ENCODE measurements at regions not wholly inside any gene's neighbourhood (a gene's known extent, or its start where the extent isn't known, plus 50 kb on each side); places are given as distances from the start of the nearest gene placed in this dataset.

DNA sequence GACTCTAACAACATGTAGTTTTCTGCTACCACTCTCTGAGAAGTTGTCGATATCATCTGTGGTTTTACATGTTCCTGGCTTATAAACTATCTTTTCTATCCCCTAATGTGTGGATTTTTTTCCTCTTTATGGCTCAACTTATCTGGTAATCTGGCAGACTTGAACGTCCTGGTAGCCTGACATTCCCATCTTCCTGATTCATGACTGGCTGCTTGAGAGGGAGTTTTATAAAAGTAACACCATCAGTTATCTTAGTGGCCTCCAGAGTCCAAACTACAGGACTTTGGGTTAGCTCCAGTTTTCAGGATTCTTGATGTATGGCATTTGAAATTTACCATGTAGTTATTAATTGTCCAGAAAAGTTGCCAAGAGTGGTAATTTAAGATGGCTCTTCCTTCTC is 174.0 kb upstream of the GULP1 start:
- TF ChIP-seq EP300 (IDR thresholded peaks at IDR 0.05; ENCODE audit: low read depth) (no peak), POLR2AphosphoS5 (IDR thresholded peaks at IDR 0.05) (no peak), POLR2A (IDR thresholded peaks at IDR 0.05) (no peak)
- TF ChIP-seq, protein P1, sequence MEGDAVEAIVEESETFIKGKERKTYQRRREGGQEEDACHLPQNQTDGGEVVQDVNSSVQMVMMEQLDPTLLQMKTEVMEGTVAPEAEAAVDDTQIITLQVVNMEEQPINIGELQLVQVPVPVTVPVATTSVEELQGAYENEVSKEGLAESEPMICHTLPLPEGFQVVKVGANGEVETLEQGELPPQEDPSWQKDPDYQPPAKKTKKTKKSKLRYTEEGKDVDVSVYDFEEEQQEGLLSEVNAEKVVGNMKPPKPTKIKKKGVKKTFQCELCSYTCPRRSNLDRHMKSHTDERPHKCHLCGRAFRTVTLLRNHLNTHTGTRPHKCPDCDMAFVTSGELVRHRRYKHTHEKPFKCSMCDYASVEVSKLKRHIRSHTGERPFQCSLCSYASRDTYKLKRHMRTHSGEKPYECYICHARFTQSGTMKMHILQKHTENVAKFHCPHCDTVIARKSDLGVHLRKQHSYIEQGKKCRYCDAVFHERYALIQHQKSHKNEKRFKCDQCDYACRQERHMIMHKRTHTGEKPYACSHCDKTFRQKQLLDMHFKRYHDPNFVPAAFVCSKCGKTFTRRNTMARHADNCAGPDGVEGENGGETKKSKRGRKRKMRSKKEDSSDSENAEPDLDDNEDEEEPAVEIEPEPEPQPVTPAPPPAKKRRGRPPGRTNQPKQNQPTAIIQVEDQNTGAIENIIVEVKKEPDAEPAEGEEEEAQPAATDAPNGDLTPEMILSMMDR (IDR thresholded peaks at IDR 0.05) = no peak
- intact Hi-C loops (cut with DNase I; ENCODE audit: low total_unique reads) = no loop called here
- WGBS, 2 donors (ENCODE audit: low coverage in 1 of 2) = 38 to 46% methylated on average over 2 of the region's 2 CpGs
- Histone ChIP-seq H3K27ac (no peak overlapping the region), H3K36me3 (no peaks in the 10 kb centered on the region), H3K9me3 (no peaks in the 10 kb centered on the region), H3K4me1 (no peaks in the 10 kb centered on the region), H3K27me3 (no peaks in the 10 kb centered on the region), H3K4me3 (no peak overlapping the region)
- in situ Hi-C loops (cut with MboI; ENCODE audit: low pct_ligation_motif_present in 1 of 4, low pct_unique_long_range_greater_than_20kb in 1 of 4, low sequenced_read_pairs in 3 of 4) = no loop called here
- DNase-seq = no peak

DNA sequence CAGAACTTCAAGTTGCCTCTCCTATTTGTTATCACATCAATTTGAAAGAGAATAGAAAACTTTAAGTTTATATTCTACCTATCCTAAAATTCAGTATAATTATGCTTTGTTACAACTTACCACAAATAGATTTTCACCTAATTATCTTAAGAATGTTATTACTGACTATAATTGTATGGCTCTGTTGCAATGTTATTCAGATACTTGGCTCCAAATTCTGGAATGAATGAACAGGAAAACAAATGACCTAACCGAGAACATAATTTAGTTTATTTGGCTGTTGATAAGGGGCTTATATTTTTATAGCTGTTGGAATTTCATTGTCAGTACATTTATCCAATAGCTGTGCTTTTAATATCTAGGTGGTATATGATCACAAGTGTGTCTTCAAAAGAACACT is 173.2 kb upstream of the GULP1 start:
- no peak for DNase-seq
- Histone ChIP-seq H3K4me1 (no peaks in the 10 kb centered on the region), H3K9me3 (no peaks in the 10 kb centered on the region), H3K27ac (no peak overlapping the region), H3K4me3 (no peak overlapping the region), H3K36me3 (no peaks in the 10 kb centered on the region), H3K27me3 (no peaks in the 10 kb centered on the region)
- WGBS, 2 donors (ENCODE audit: low coverage in 1 of 2) = 18 to 27% methylated on average over 1 of the region's 1 CpG
- intact Hi-C loops (cut with DNase I; ENCODE audit: low total_unique reads) = no loop called here
- no peak for TF ChIP-seq EP300 (IDR thresholded peaks at IDR 0.05; ENCODE audit: low read depth)
- in situ Hi-C loops (cut with MboI; ENCODE audit: low pct_ligation_motif_present in 1 of 4, low pct_unique_long_range_greater_than_20kb in 1 of 4, low sequenced_read_pairs in 3 of 4) = no loop called here

DNA sequence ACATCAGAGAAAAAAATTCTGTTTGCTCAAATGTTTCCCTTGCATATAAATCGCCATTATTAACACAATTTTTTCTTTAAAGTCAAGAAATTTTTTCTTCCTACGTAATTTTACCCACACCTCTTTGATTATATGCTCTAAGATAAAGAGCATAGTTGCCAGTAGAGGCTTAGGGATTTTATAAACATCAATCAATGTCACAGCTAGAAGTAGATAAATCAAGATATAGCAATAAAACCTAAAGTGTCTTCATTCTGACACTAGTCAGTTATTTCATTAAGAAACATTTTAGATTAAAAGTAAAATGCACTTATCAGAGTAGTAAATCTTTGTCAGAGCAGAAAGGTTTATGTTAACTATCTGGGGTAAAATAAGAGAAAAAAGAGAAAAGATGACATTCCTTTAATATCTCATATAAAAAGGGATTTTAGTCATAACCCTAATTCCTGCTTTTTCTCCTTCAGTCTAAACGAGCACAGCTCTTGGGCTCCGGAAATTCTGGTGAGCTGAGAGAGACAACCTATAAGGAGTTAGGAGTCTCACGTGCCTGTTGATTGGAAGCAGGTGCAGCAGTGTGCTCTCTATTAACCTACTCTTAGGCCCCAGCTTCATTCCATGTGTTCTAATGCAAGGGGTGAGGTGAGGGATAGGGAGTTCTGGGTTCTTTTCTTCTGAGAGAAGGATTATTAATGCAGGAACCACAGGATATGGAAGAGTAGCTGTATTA is 172.4 kb upstream of the GULP1 start:
- H3K4me1 ChIP-seq = no peaks in the 10 kb centered on the region
- H3K27me3 ChIP-seq = no peaks in the 10 kb centered on the region
- in situ Hi-C loops (cut with MboI; ENCODE audit: low pct_ligation_motif_present in 1 of 4, low pct_unique_long_range_greater_than_20kb in 1 of 4, low sequenced_read_pairs in 3 of 4) = no loop called here
- WGBS, 2 donors (ENCODE audit: low coverage in 1 of 2) = 73 to 79% methylated on average over 5 of the region's 5 CpGs
- DNase-seq = no peak
- no peaks in the 10 kb centered on the region for H3K36me3 ChIP-seq
- no peak overlapping the region for H3K4me3 ChIP-seq
- no peak overlapping the region for H3K27ac ChIP-seq
- intact Hi-C loops (cut with DNase I; ENCODE audit: low total_unique reads) = no loop called here
- no peaks in the 10 kb centered on the region for H3K9me3 ChIP-seq
- TF ChIP-seq POLR2AphosphoS5 (IDR thresholded peaks at IDR 0.05) = no peak
- no peak for TF ChIP-seq POLR2A (IDR thresholded peaks at IDR 0.05)
- TF ChIP-seq, protein P1 (IDR thresholded peaks at IDR 0.05) = no peak
- TF ChIP-seq EP300 (IDR thresholded peaks at IDR 0.05; ENCODE audit: low read depth) = no peak

DNA sequence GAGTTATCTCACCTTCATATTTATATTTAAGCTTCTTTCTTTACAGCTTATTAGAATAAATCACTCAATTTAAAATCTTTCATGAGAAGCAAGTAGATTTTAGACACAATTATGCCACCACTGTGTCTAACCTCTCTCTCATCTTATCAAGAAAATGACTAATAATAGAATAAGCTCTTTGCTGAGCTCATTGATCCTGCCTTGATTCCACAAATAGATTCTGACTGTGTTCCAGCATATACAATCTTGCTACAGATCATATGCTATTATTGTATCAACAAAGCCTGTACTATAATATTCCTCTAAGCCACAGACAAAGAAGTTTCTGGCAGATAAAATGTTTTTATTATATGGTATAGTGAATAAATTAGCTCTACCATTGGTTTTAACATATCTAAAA is 168.7 kb upstream of the GULP1 start:
- no peak for DNase-seq
- no peaks in the 10 kb centered on the region for H3K4me1 ChIP-seq
- no peaks in the 10 kb centered on the region for H3K36me3 ChIP-seq
- H3K9me3 ChIP-seq = no peaks in the 10 kb centered on the region
- H3K27ac ChIP-seq = no peak overlapping the region
- intact Hi-C loops (cut with DNase I; ENCODE audit: low total_unique reads) = no loop called here
- H3K4me3 ChIP-seq = no peak overlapping the region
- in situ Hi-C loops (cut with MboI; ENCODE audit: low pct_ligation_motif_present in 1 of 4, low pct_unique_long_range_greater_than_20kb in 1 of 4, low sequenced_read_pairs in 3 of 4) = no loop called here
- H3K27me3 ChIP-seq = no peaks in the 10 kb centered on the region
- TF ChIP-seq EP300 (IDR thresholded peaks at IDR 0.05; ENCODE audit: low read depth) = no peak
- TF ChIP-seq POLR2A (IDR thresholded peaks at IDR 0.05) = no peak
- no peak for TF ChIP-seq POLR2AphosphoS5 (IDR thresholded peaks at IDR 0.05)
- TF ChIP-seq, protein P1 (IDR thresholded peaks at IDR 0.05) = no peak

DNA sequence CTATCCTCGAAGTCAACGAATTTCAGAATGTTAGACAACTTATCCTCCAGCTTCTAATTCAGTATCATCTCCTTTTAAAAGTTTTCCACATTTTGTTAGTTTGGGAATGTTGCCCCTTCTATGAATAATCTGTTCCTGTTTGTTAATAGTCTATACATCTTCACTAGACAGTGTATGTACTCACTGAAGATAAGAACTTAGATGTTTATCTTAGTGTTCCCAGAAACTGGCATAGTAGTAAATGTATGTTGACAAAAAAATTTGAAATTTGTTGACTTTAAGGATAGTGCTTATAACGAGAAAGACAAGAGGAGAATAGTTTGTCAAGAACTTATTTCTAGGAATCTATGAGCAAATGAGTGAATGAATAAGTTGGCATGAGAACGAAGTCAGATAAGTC is 162.0 kb upstream of the GULP1 start:
- TF ChIP-seq POLR2A (IDR thresholded peaks at IDR 0.05) (no peak), EP300 (IDR thresholded peaks at IDR 0.05; ENCODE audit: low read depth) (no peak), POLR2AphosphoS5 (IDR thresholded peaks at IDR 0.05) (no peak)
- TF ChIP-seq, protein P1 (IDR thresholded peaks at IDR 0.05) = no peak
- 66 to 76% methylated on average over 4 of the region's 4 CpGs for WGBS, 2 donors (ENCODE audit: low coverage in 1 of 2)
- Histone ChIP-seq H3K4me1 (no peaks in the 10 kb centered on the region), H3K4me3 (no peak overlapping the region), H3K27ac (no peak overlapping the region), H3K27me3 (no peaks in the 10 kb centered on the region), H3K9me3 (no peaks in the 10 kb centered on the region), H3K36me3 (no peaks in the 10 kb centered on the region)
- in situ Hi-C loops (cut with MboI; ENCODE audit: low pct_ligation_motif_present in 1 of 4, low pct_unique_long_range_greater_than_20kb in 1 of 4, low sequenced_read_pairs in 3 of 4) = no loop called here
- intact Hi-C loops (cut with DNase I; ENCODE audit: low total_unique reads) = no loop called here
- no peak for DNase-seq
